ENCODE measurements at regions not wholly inside any gene's neighbourhood (a gene's known extent, or its start where the extent isn't known, plus 50 kb on each side); places are given as distances from the start of the nearest gene placed in this dataset.

DNA sequence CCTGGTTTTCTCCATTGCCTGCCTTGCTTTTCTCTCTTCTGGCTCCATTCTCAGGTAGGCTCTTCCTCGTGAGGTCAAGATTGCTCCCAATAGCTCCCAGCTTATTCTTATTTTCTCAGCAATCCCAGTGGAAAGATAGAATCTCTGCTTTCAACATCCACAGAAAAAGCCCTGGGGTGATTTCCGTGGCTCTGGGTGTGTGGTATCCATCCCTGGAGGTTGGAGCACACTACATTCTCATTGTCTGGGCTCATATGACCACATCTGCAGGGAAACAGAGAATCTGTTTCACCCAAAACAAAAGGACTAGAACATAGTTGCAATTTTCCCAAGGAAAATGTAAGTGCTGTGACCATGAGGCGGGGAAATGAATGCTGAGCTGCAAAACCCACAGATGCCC, 236.0 kb downstream of the TENT4A start:
- no peaks in the 10 kb centered on the region for H3K4me1 Mint-ChIP-seq
- TF ChIP-seq, protein P1, sequence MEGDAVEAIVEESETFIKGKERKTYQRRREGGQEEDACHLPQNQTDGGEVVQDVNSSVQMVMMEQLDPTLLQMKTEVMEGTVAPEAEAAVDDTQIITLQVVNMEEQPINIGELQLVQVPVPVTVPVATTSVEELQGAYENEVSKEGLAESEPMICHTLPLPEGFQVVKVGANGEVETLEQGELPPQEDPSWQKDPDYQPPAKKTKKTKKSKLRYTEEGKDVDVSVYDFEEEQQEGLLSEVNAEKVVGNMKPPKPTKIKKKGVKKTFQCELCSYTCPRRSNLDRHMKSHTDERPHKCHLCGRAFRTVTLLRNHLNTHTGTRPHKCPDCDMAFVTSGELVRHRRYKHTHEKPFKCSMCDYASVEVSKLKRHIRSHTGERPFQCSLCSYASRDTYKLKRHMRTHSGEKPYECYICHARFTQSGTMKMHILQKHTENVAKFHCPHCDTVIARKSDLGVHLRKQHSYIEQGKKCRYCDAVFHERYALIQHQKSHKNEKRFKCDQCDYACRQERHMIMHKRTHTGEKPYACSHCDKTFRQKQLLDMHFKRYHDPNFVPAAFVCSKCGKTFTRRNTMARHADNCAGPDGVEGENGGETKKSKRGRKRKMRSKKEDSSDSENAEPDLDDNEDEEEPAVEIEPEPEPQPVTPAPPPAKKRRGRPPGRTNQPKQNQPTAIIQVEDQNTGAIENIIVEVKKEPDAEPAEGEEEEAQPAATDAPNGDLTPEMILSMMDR (conservative IDR thresholded peaks at IDR 0.05): no peak
- Histone ChIP-seq H3K4me3 (ENCODE audit: low read length) (no peak overlapping the region), H3K4me1 (ENCODE audit: control insufficient read depth, insufficient read depth, low read length) (no peaks in the 10 kb centered on the region), H3K9me3 (ENCODE audit: control insufficient read depth, low read length) (no peaks in the 10 kb centered on the region), H3K9ac (ENCODE audit: extremely low read depth, low read length, poor library complexity, severe bottlenecking) (no peak overlapping the region), H3K36me3 (ENCODE audit: control insufficient read depth, insufficient read depth, low read length) (no peaks in the 10 kb centered on the region), H3K27ac (ENCODE audit: low read depth, low read length) (no peak overlapping the region), H3K27me3 (ENCODE audit: control insufficient read depth, insufficient read depth, low read length, poor library complexity, severe bottlenecking) (no peaks in the 10 kb centered on the region)
- H3K36me3 Mint-ChIP-seq (ENCODE audit: low read depth): no peaks in the 10 kb centered on the region
- no peak for DNase-seq
- H3K9me3 Mint-ChIP-seq: no peaks in the 10 kb centered on the region
- WGBS, 2 experiments (ENCODE audit: insufficient coverage in 1 of 2, insufficient read length in 1 of 2): 92% methylated on average over 2 to 3 of the region's 3 CpGs
- H3K27me3 Mint-ChIP-seq (ENCODE audit: insufficient read depth): no peaks in the 10 kb centered on the region
- H3K4me3 Mint-ChIP-seq: no peak overlapping the region
- no peak overlapping the region for H3K27ac Mint-ChIP-seq

DNA sequence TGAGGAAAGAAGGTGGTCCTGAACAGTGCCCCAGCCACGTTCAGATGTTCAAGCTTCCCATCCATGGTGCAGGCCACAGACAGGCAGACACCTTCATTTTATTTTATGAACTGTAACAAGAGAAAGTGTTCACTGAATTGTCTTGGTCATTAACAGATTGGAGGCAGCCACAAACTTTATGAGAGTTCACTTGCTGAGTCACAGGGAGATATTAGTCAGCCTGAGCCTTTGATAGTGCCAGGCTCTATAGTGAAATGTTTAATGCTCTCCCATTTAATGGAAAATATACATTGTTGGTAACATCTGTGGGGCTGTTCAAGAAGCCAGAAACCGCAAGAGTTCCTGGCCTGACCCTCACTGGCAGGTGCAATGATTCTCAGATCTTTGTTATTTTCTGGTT, 237.0 kb downstream of the TENT4A start:
- H3K36me3 Mint-ChIP-seq (ENCODE audit: low read depth): no peaks in the 10 kb centered on the region
- H3K4me1 Mint-ChIP-seq: no peaks in the 10 kb centered on the region
- H3K27me3 ChIP-seq (ENCODE audit: control insufficient read depth, insufficient read depth, low read length, poor library complexity, severe bottlenecking): no peaks in the 10 kb centered on the region
- H3K36me3 ChIP-seq (ENCODE audit: control insufficient read depth, insufficient read depth, low read length): no peaks in the 10 kb centered on the region
- H3K4me3 Mint-ChIP-seq: no peak overlapping the region
- H3K9me3 Mint-ChIP-seq: no peaks in the 10 kb centered on the region
- no peak overlapping the region for H3K27ac Mint-ChIP-seq
- no peak overlapping the region for H3K9ac ChIP-seq (ENCODE audit: extremely low read depth, low read length, poor library complexity, severe bottlenecking)
- H3K4me1 ChIP-seq (ENCODE audit: control insufficient read depth, insufficient read depth, low read length): no peaks in the 10 kb centered on the region
- no peak overlapping the region for H3K4me3 ChIP-seq (ENCODE audit: low read length)
- TF ChIP-seq, protein P1 (conservative IDR thresholded peaks at IDR 0.05): no peak
- WGBS, 2 experiments (ENCODE audit: insufficient coverage in 1 of 2, insufficient read length in 1 of 2): 87 to 100% methylated on average over 1 to 2 of the region's 2 CpGs
- no peak overlapping the region for H3K27ac ChIP-seq (ENCODE audit: low read depth, low read length)
- H3K9me3 ChIP-seq (ENCODE audit: control insufficient read depth, low read length): no peaks in the 10 kb centered on the region
- peaks cover 6% of the 10 kb centered on the region for H3K27me3 Mint-ChIP-seq (ENCODE audit: insufficient read depth)
- DNase-seq: no peak

DNA sequence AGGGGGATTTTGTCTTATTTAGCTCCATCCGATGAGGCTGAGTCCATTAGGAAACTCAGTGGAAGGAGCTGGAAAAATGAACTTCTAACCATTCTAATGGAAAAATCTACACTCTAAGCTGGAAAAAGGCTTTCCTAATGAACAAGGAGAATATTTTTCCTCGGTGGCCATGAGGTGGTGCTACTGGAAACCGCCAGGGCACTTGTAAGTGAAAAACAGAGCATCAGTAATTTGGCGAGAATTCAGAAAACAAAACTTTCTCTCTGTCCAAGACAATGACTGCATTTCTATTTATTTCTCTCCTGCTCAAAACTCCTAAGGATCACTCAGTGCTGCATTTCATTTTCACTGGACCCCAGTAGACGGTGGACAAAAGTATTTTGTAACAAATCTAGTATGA, 237.6 kb downstream of the TENT4A start:
- no peak overlapping the region for H3K27ac Mint-ChIP-seq
- H3K27me3 ChIP-seq (ENCODE audit: control insufficient read depth, insufficient read depth, low read length, poor library complexity, severe bottlenecking): no peaks in the 10 kb centered on the region
- no peaks in the 10 kb centered on the region for H3K4me1 Mint-ChIP-seq
- no peaks in the 10 kb centered on the region for H3K9me3 Mint-ChIP-seq
- H3K9me3 ChIP-seq (ENCODE audit: control insufficient read depth, low read length): no peaks in the 10 kb centered on the region
- H3K9ac ChIP-seq (ENCODE audit: extremely low read depth, low read length, poor library complexity, severe bottlenecking): no peak overlapping the region
- no peak overlapping the region for H3K4me3 Mint-ChIP-seq
- TF ChIP-seq, protein P1 (conservative IDR thresholded peaks at IDR 0.05): no peak
- no peaks in the 10 kb centered on the region for H3K36me3 ChIP-seq (ENCODE audit: control insufficient read depth, insufficient read depth, low read length)
- WGBS, 2 experiments (ENCODE audit: insufficient coverage in 1 of 2, insufficient read length in 1 of 2): 69 to 83% methylated on average over 4 to 5 of the region's 5 CpGs
- no peak overlapping the region for H3K27ac ChIP-seq (ENCODE audit: low read depth, low read length)
- H3K27me3 Mint-ChIP-seq (ENCODE audit: insufficient read depth): peaks cover 6% of the 10 kb centered on the region
- no peak overlapping the region for H3K4me3 ChIP-seq (ENCODE audit: low read length)
- no peaks in the 10 kb centered on the region for H3K36me3 Mint-ChIP-seq (ENCODE audit: low read depth)
- no peaks in the 10 kb centered on the region for H3K4me1 ChIP-seq (ENCODE audit: control insufficient read depth, insufficient read depth, low read length)
- DNase-seq: no peak

Data from endodermal cell (in vitro differentiated cells).